ACC112 (cell line): ENCODE measurements at regions not wholly inside any gene's neighbourhood (a gene's known extent, or its start where the extent isn't known, plus 50 kb on each side); places are given as distances from the start of the nearest gene placed in this dataset.

Experiments used
- H2AFZ ChIP-seq: fragments of 200-600 bp; sonication (generic); one replicate; pipeline ENCODE4 v1.6.0; 2017; ENCODE audit warnings: antibody characterized with exemption, low read length; ENCODE audit not compliant: unreplicated experiment
- H3K27ac ChIP-seq: fragments of 200-600 bp; sonication (generic); 2 replicates; pipeline ENCODE4 v1.5.1; 2014; ENCODE audit warnings: low read depth, mild to moderate bottlenecking, antibody characterized with exemption, low read length, moderate library complexity
- H3K27me3 ChIP-seq: fragments of 200-600 bp; sonication (generic); 2 replicates; pipeline ENCODE4 v1.6.1; 2014; ENCODE audit warnings: mild to moderate bottlenecking, antibody characterized with exemption, low read length, moderate library complexity, mixed read lengths; ENCODE audit not compliant: insufficient read depth
- H3K36me3 ChIP-seq: fragments of 200-600 bp; sonication (generic); 2 replicates; pipeline ENCODE4 v1.6.1; 2016; ENCODE audit warnings: mild to moderate bottlenecking, antibody characterized with exemption, low read length, moderate library complexity, mixed read lengths; ENCODE audit not compliant: insufficient read depth
- H3K4me1 ChIP-seq: fragments of 200-600 bp; sonication (generic); one replicate; pipeline ENCODE4 v1.6.1; 2016; ENCODE audit warnings: low read length, mixed read lengths; ENCODE audit not compliant: insufficient read depth, unreplicated experiment, control insufficient read depth
- H3K4me3 ChIP-seq: fragments of 200-600 bp; sonication (generic); 2 replicates; pipeline ENCODE4 v1.5.1; 2014; ENCODE audit warnings: mild to moderate bottlenecking, low read depth, low read length
- H3K79me2 ChIP-seq: fragments of 200-600 bp; sonication (generic); one replicate; pipeline ENCODE4 v1.6.0; 2016; ENCODE audit warnings: low read length; ENCODE audit not compliant: control insufficient read depth, unreplicated experiment, insufficient read depth

DNA sequence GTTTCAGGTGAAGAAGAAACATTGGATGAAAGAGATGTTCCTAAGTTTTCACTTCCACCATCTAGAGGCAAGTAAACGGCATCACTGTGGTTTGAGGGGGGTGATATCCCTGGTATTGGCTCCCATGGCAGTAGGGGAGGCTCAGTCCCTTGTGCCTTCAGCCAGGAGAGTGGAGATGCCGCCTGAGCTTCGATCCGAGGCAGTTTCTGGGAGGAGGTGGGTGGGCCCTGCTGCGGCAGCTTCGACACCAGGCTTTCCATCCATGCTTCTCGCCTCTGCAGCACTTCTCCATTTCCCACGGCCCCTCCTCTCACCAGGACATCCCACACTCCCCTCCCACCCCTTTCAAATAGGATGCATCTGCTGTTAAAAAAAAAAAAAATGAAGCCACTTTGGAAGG is 258.3 kb downstream of the GADD45G start:
- no peak overlapping the region for H3K4me3 ChIP-seq
- no peaks in the 10 kb centered on the region for H3K79me2 ChIP-seq
- no peaks in the 10 kb centered on the region for H3K36me3 ChIP-seq
- H2AFZ ChIP-seq, result no peak overlapping the region
- H3K27me3 ChIP-seq, result no peaks in the 10 kb centered on the region
- no peak overlapping the region for H3K27ac ChIP-seq
- no peaks in the 10 kb centered on the region for H3K4me1 ChIP-seq

DNA sequence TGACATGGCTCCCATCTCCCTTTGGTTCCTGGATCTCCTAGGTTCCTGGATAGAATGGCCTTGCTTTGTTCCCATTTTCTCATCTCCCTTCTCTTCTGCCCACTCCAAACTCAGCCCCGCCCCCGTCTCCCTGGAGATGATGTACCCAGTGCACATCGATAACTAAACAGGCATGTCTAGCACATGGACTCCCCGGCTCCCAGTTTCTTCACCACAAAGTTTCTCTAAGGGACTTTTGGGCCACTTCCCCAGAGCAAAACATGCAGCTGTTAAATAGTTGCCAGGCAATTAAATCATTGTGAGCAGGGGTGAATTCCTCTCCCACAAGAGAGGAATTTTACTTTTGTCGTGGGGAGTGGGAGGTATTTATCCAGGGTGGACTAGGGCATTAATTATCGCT is 259.0 kb downstream of the GADD45G start:
- no peaks in the 10 kb centered on the region for H3K4me1 ChIP-seq
- H3K27me3 ChIP-seq, result no peaks in the 10 kb centered on the region
- H3K36me3 ChIP-seq, result no peaks in the 10 kb centered on the region
- no peaks in the 10 kb centered on the region for H3K79me2 ChIP-seq
- H3K27ac ChIP-seq, result no peak overlapping the region
- H2AFZ ChIP-seq, result no peak overlapping the region
- H3K4me3 ChIP-seq, result no peak overlapping the region

DNA sequence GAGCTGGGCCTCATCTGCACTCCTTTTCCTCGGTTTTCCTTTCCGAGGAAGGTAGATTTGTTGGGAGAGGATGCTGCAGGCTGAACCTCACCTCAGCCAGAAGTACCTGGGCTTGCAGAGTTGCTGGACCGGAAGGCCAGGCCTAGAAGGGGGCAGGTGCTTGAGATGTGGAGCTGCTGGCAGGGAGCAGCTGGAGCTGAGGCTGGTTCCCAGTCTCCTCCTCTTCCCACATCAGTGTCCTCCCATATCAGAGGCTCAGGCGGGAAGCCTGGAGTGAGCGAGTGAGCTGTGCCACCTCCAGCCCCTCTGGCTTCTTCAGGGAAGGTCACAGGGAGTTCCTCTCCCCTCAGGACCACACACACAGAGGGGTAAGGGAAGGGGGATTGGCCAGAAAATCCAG is 259.4 kb downstream of the GADD45G start:
- no peak overlapping the region for H3K27ac ChIP-seq
- no peaks in the 10 kb centered on the region for H3K36me3 ChIP-seq
- H3K4me1 ChIP-seq, result no peaks in the 10 kb centered on the region
- no peaks in the 10 kb centered on the region for H3K27me3 ChIP-seq
- no peaks in the 10 kb centered on the region for H3K79me2 ChIP-seq
- no peak overlapping the region for H3K4me3 ChIP-seq
- no peak overlapping the region for H2AFZ ChIP-seq

DNA sequence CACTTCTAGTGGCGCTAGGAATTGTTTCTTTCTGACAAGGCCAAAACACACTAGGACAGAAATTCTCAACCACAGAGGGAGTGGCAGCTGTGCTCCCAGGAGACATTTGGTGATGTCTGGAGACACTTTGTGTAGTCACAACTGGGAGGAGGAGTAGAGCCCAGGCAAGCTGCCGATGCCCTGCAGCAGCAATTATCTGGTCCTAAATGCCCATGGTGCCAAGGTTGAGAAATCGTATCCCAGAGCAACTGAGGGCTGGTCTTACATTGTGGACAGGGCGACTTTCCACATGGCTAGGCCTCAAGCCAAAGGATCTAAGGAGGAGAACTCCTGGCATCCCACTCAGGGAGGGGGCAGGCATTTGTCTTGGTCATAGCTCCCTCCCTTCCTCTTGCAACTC is 259.9 kb downstream of the GADD45G start:
- Histone ChIP-seq H2AFZ (no peak overlapping the region), H3K79me2 (no peaks in the 10 kb centered on the region), H3K4me1 (no peaks in the 10 kb centered on the region), H3K27ac (no peak overlapping the region), H3K4me3 (no peak overlapping the region), H3K27me3 (no peaks in the 10 kb centered on the region), H3K36me3 (no peaks in the 10 kb centered on the region)

DNA sequence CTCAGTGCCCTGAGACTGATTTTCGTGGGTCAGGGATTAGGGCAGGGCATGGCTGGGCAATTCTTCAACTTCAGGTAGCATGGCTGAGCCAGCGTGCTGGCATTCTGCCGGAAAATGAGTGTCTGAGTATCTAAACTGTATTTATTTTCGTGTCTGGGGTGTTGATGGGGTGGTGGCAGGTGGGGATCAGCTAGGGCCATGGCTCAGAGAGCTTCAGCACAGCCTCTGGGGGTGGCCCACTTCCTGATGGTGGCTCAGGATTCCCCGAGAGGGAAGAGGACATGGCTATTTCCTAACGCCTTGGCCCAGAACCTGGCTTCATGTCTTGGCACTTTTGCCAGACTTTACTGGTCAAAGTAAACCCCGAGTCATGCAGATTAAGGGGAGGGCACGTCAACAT is 260.5 kb downstream of the GADD45G start:
- Histone ChIP-seq H3K4me3 (no peak overlapping the region), H2AFZ (no peak overlapping the region), H3K4me1 (no peaks in the 10 kb centered on the region), H3K79me2 (no peaks in the 10 kb centered on the region), H3K27me3 (no peaks in the 10 kb centered on the region), H3K27ac (no peak overlapping the region), H3K36me3 (no peaks in the 10 kb centered on the region)

DNA sequence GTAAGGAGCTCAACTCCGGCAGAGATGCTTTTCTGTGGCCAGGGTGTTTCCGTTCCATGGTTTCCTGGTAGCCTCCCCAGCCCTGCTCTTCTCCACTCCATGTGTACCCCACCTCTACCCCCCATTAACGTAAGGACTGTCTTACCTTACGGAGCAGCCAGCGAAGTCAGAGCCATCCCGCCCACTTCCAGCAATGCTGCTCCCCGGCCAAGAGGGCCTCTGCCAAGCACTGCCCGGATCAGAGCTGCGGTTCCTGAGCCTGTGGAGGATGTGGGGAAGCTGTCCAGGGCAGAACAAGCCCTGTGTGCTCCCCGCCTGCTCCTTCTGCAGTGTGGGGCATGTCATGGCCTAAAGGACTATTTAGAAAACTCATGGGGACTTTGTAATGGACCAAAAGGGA is 261.2 kb downstream of the GADD45G start:
- no peak overlapping the region for H3K27ac ChIP-seq
- H3K79me2 ChIP-seq, result no peaks in the 10 kb centered on the region
- no peaks in the 10 kb centered on the region for H3K27me3 ChIP-seq
- H2AFZ ChIP-seq, result no peak overlapping the region
- H3K36me3 ChIP-seq, result no peaks in the 10 kb centered on the region
- H3K4me1 ChIP-seq, result no peaks in the 10 kb centered on the region
- no peak overlapping the region for H3K4me3 ChIP-seq

DNA sequence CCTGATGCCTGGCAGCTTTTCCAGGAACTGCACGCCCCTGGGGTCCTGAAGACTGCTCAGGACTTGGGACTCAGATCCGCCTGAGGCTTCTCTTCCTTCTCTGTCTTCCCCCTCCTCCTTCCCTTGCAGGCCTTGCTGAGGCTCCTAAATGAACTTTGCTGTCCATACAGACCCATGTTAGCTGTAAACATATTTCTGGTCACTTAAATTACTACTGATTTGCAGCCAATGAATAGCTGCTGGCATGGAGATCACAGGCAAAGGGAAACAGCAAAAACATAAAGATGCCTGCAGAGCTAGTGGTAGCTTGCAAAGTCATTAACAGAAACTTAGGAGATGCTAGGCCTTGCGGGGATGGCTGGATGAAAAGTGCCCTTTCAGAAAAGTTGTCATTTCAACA is 261.9 kb downstream of the GADD45G start:
- H3K4me1 ChIP-seq, result no peaks in the 10 kb centered on the region
- no peak overlapping the region for H2AFZ ChIP-seq
- H3K27ac ChIP-seq, result no peak overlapping the region
- H3K79me2 ChIP-seq, result no peaks in the 10 kb centered on the region
- no peak overlapping the region for H3K4me3 ChIP-seq
- H3K27me3 ChIP-seq, result no peaks in the 10 kb centered on the region
- no peaks in the 10 kb centered on the region for H3K36me3 ChIP-seq

DNA sequence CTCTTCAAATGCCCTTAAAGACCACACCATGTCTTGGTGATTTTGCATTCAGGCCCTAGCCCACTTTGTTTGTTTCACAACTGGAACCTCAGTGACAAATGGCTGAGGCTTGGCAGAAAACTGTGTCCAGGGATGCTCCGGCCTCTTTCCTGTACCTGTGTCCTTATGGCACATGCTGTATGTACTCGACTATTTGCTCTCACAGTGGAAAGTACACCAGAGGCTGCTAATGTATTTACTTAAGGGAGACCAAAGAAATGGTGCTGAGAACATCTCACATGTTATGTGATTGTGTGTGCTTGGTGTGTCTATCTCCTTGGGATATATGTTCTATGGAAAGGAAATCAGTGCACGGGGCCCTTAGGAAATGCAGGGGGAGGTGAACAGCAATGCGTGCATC is 263.3 kb downstream of the GADD45G start:
- no peak overlapping the region for H3K4me3 ChIP-seq
- H3K79me2 ChIP-seq, result no peaks in the 10 kb centered on the region
- no peak overlapping the region for H2AFZ ChIP-seq
- no peak overlapping the region for H3K27ac ChIP-seq
- H3K27me3 ChIP-seq, result no peaks in the 10 kb centered on the region
- H3K36me3 ChIP-seq, result no peaks in the 10 kb centered on the region
- H3K4me1 ChIP-seq, result no peaks in the 10 kb centered on the region

DNA sequence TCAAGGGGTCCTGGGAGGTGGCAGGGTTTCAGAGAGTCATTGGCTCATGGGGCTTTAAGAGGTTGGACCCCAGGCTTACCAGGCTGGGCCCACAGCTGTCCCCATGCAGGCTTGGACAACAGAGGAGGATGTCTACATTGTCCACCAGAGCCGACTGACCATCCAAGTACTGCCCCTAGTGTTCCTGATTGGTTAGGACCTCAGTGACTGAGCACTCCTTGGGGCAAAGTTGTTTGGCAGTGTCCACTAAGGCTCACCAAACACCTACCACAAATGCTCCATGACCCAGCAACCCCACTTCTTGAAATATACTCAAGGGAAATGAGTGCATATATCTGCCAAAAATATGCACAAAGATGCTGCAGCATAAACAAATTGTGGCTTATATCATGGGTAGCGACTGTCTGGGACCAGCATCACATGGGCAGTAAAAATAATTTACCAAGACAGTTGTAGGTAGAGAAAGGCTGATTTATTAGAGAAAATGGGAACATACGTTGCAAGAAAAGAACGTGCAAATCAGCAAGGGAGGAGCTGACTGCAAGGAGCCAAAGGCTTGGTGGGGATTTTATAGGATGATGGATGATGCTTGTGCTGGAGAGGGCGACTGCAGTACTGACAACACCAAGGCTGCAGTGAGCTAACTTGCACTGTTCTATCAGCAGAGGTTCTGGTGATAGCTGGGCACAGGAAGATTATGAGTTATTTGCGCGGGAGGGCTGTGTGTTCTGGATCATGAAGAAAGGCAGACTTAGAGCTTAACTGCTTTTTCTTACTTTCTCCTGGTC is 265.2 kb downstream of the GADD45G start:
- no peak overlapping the region for H2AFZ ChIP-seq

DNA sequence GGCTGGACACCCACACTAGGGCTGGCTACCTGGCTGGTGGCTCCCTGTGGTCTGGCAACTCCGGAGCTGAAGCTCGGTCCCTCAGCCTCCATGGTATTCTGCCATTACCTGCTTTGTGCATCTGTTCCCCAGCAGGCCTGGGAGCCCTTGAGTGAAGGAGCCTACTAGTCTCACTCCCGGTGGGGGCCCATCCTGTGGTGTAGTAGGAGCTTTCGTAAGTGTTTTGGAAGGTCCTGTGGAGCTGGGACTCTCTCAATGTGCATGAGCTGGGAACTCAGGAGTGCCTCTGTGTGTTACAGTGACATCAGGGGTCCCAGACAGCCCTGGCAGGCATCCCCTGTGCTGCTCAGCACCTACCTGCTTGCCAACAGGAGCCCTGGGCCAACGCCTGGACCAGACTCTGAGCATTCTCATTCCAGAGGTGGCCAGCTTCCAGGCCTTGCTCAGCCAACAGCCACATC is 267.1 kb downstream of the GADD45G start:
- H2AFZ ChIP-seq, result no peak overlapping the region
- no peaks in the 10 kb centered on the region for H3K27me3 ChIP-seq
- no peaks in the 10 kb centered on the region for H3K36me3 ChIP-seq
- no peaks in the 10 kb centered on the region for H3K79me2 ChIP-seq
- H3K4me3 ChIP-seq, result no peak overlapping the region
- no peaks in the 10 kb centered on the region for H3K4me1 ChIP-seq
- no peak overlapping the region for H3K27ac ChIP-seq

More for the DNA sequence above, 265.2 kb downstream of the GADD45G start:
- no peaks in the 10 kb centered on the region for H3K27me3 ChIP-seq
- H3K79me2 ChIP-seq, result no peaks in the 10 kb centered on the region
- H3K4me3 ChIP-seq, result no peak overlapping the region
- H3K4me1 ChIP-seq, result no peaks in the 10 kb centered on the region
- no peaks in the 10 kb centered on the region for H3K36me3 ChIP-seq
- no peak overlapping the region for H3K27ac ChIP-seq

DNA sequence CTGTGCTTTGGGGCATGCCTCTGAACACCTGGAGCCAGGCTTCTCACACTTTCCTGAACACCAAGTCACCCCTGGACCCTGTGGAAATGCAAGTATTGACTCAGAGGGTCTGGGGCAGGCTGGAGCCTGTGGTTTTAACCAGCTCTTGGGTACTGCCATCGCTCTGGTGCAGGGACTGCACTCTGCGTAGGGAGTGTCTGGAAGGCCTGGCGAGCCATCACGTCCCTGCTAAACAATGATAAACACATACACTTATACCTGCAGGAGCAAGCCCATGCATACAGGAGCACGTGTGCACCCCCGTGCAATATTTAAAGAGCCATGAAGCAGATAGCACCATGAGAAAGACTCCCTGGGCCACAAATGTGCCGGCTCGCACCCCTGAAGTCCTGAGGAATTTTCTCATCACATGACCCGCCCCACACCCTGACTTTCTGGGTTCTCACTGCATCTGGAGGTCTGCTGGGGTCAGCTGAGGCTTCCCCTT is 267.7 kb downstream of the GADD45G start:
- H3K27ac ChIP-seq, result no peak overlapping the region
- H3K4me3 ChIP-seq, result no peak overlapping the region
- no peaks in the 10 kb centered on the region for H3K79me2 ChIP-seq
- no peaks in the 10 kb centered on the region for H3K27me3 ChIP-seq
- H2AFZ ChIP-seq, result no peak overlapping the region
- H3K4me1 ChIP-seq, result no peaks in the 10 kb centered on the region
- no peaks in the 10 kb centered on the region for H3K36me3 ChIP-seq
